Stimulated activated CD4-positive, alpha-beta T cell treated with anti-CD3 and anti-CD28 coated beads, Interleukin-1b, Interleukin-23, amount 100 ng/mL, for 1 hour (primary cell): ENCODE measurements at regions not wholly inside any gene's neighbourhood (a gene's known extent, or its start where the extent isn't known, plus 50 kb on each side); places are given as distances from the start of the nearest gene placed in this dataset.

Experiments used
- DNase-seq, 2 donors: peaks; one replicate each; pipeline ENCODE4 v3.0.0-alpha.2; 2020; ENCODE audit warnings: low read depth in 2 of 2

- no peak for DNase-seq
These were observed 427.4 kb upstream of the CADM1 start for GRCh38 chr11:115931548-115932083.

- DNase-seq, result no peak
These were observed 426.8 kb upstream of the CADM1 start for GRCh38 chr11:115930886-115931547.

- DNase-seq, result no peak
These were observed 426.1 kb upstream of the CADM1 start for GRCh38 chr11:115930291-115930690.

- no peak for DNase-seq
These were observed 425.5 kb upstream of the CADM1 start for GRCh38 chr11:115929618-115930129.

DNA sequence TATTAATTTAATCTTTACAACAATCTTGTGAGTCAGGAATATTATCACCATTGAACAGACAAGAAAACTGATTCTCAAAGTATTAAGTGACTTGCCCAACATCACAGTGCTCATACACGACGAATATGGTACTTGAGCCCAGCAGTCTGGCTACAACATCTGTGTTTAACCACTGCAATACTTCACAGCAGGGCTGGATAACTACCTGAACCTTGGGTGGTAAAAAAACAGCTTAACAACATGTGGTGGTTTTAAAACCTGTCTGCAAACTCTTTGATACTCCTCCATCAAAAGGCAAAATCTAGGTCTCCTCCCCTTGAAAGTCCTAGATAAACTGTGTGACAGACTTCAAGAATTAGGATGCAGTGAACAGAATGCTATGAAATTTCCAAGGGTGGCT lies 424.6 kb upstream of the CADM1 start:
- DNase-seq, result no peak

- DNase-seq, result no peak
These were observed 423.7 kb upstream of the CADM1 start for GRCh38 chr11:115927823-115928329.

DNA sequence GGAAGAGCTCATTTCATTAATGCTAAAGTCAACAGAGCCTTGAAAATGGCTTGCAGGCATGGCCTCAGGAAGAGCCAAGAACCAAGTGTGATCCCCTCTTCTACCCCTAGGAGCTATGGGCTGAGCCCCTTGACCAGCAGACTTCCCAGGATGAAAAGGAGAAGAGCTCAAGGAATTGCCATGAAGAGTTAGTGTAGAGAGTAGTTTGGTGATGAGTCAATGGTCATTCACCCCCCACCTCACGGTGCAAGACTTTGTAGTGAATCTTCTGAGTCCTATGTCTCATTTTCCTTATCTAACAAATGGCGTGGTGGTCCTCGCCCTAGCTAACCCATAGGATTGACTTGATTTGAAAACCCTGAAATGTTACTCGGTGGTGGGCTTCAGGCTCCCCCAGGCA lies 422.4 kb upstream of the CADM1 start:
- DNase-seq, result no peak

GRCh38 chr11:115926138-115926537 lies 421.9 kb upstream of the CADM1 start:
- no peak for DNase-seq

DNA sequence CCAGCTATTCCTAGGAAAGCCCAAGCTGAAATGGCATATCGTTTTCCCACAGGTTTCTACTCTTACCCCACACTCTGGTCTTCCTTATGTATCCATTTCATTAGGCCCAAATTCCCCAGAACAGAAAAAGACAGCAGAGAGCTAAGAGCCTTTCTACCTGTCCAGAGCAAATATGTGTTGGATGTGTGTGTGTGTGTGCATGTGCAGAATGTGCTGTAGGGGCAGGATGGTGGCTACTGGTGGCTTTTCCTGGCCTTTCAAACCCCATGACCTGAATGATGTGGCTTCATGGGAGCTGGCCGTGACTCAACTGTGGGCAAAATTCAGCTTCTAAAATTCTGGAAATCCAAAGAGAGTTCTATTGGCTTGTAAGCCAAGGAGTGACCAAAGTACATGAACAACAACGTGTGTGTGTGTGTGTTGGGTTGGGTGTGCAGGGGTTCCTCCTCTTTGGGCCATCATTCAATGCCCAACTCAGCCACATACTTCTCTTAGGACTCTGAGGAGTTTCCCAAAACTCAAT lies 421.4 kb upstream of the CADM1 start:
- no peak for DNase-seq

DNA sequence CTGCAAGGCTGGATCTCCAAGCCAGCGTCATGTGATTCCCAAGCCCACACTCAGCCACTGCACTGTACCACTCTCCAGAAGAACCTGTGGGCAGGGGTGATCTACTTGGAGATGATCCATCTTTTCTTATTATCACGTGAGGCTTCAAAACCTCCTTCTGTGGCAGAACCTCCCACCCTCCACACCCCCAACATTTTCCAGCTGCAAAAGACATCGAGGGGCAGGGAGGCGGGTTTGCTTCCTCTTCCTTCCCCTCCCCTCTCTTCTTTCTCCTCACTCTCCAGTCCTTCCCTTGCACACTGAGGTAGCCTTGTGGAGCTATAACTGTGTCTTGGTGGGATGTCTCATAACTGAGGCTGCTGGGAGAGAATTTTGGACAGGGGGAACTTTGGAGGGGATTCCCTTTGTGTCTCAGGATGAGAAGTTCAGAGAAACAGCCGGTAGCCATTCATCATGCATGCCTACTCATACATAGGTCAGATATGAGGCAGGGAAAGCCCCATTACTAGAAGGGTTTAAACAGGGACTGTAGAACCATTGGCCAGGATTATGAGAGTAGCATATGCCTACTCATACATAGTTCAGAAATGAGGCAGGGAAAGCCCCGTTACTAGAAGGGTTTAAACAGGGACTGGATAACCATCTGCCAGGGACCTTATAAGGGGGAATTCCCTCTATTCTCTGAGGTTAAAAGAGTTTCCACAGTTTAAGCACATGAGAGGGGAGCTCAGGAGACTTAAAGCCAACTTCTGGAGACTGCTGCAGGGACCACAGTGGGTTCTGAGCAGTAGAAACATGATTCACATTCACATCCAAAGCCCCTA lies 420.7 kb upstream of the CADM1 start:
- no peak for DNase-seq

DNA sequence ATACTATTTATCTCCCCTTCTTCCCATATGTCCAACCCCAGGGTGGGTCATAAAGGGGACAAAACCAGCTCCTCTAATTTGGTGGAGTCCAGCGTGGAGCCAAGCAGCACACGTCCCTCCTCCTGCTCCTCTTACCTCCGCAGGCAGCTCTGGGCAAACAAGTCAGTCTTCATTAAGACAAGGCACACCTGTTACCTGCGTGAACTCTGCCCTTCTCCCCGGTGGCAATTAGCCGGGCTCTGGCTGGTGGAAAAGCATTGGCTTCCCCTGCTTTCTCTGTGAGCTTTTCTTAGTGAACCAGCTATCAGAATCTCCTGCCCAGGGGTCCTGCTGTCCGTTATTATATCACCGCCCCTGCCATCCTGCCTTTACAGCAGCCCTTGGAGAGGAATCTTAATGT lies 418.7 kb upstream of the CADM1 start:
- no peak for DNase-seq

DNA sequence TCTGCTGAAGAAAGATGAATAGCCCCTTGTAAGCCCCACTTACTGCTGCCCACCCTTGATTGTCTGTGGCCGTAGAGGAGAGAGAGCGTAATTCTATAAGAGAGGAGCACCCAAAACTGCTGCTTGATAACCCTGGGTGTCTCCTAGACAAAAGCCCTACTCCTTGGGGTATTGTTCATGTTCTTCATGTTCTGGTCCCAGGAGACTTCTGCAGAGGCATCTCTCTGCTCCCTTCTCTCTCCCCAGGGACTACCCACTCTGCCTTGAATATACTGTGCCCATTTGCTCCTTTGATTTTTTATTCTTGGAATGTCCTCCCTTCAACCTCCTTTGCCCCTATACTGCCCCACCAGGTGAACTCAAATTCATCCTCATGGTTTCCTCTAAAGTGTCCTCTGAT lies 417.8 kb upstream of the CADM1 start:
- DNase-seq, result no peak

GRCh38 chr11:115921540-115921939 lies 417.3 kb upstream of the CADM1 start:
- no peak for DNase-seq

DNA sequence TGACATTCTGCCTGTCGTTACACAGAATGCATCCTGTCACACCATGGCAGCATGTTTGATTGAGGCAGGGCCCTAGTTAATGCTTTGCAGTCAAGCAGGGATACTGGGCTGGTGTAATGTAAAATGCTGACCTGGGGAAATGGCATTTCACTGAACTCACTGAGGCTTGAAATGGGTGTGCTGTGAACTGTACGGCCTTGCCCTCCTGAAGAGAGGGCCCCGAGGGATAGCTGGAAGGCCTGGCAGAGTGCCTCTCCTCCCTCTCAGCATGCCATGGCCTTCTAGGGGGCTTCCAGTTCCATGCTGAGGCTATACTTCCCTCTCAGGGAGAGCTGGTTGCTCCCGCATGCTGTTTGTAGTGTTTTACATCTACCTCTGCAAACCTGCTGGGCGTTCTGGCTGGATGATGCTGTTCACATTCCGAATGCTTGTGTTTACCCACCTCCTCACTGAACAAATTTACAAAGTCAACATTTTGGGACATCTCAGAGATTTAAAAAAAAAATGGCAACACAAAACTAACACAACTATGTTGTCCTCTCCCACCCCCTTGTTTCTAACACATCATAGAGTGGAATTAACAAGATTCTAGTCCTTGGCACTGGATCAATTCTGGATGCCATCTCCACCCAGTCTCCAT lies 416.7 kb upstream of the CADM1 start:
- no peak for DNase-seq

GRCh38 chr11:115920092-115920461 lies 415.9 kb upstream of the CADM1 start:
- DNase-seq, result no peak

DNA sequence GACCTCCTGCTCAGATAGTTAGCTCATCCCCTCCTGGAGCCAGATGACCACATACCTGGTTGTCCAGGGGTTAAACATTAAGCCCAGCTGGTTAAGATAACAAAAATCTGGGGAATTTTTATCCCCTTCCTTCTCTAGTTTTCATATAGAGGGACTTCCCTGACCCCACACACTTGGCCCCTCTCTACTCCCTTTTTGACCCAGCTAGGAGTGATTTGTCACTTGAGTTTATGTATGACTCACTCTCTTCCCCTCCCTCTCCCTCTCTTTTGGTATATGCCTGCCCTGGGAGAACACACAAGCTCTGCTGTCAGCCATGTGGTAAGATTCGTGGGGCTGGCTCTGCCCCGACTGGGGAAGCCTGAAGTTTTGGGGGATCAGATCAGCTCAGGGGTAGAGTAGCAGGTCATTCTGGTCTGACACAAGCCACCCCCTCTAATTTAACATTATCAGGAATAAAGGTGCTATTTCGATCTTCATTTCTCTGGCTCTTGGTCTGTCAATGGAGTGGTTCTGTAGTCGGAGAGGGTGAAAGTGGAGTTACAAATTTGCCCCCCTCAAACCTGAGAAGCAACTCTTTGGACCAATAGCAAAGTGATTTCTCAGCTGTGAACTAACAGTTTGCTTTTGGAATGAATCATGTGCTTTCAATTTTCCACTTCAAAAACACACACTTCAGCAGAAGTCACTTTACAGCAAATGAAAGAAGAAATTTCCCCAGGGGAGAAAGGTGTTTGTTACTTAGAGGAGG lies 415.3 kb upstream of the CADM1 start:
- DNase-seq, result no peak

- no peak for DNase-seq
These were observed 414.4 kb upstream of the CADM1 start for GRCh38 chr11:115918576-115918975.

DNA sequence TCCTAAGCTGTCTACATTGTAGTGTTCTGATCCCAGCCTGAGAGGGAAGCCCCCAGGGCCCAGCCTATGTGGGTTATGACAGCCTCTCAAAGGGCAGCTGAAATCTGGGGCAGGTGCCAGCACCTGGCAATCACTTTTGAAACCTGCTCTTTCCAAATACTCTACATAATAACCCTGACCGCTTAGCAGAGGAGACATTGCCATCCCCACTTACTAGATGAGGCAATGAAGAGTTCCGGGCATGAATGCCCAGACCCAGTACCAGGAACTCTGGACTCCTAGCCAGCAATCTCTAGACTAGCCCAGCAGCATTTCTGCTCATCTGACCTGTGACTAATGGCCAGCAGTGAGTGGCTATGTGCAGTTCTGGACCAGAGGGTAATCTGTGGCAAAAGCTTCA lies 412.4 kb upstream of the CADM1 start:
- DNase-seq, result no peak

GRCh38 chr11:115912484-115912945 lies 408.3 kb upstream of the CADM1 start:
- DNase-seq, result no peak

- DNase-seq, result no peak
These were observed 407.6 kb upstream of the CADM1 start for GRCh38 chr11:115911613-115912346.

- DNase-seq, result no peak
These were observed 406.2 kb upstream of the CADM1 start for GRCh38 chr11:115910379-115910778.
